RWPE1 (cell line): ENCODE measurements at regions not wholly inside any gene's neighbourhood (a gene's known extent, or its start where the extent isn't known, plus 50 kb on each side); places are given as distances from the start of the nearest gene placed in this dataset.
A peak's percentile ranks its signal among the peaks of the same experiment; 100 is the strongest.

Source experiments
- CTCF ChIA-PET: fragments of 350-600 bp; sonication (Branson Sonifier 250); formaldehyde crosslinking; extraction: SDS; loops from one replicate; lab custom pipeline; 2021; lab: Yijun Ruan, JAX
- POLR2A ChIA-PET: fragments of 400-600 bp; formaldehyde crosslinking; extraction: SDS; loops from one replicate; lab custom pipeline; 2020; ENCODE audit warnings: antibody characterized with exemption; ENCODE audit not compliant: low non-redundant PET; lab: Yijun Ruan, JAX
- DNase-seq: peaks from one replicate; pipeline ENCODE4 v3.0.0; 2012; ENCODE audit warnings: low spot score
- H3K27ac ChIP-seq: fragments of 450-650 bp; 2 replicates; pipeline ENCODE4 v1.5.1; 2017
- CTCF ChIP-seq: fragments of 450-650 bp; conservative IDR thresholded peaks from 2 replicates; pipeline ENCODE4 v1.5.1; 2017; ENCODE audit warnings: low read depth, mild to moderate bottlenecking

DNA sequence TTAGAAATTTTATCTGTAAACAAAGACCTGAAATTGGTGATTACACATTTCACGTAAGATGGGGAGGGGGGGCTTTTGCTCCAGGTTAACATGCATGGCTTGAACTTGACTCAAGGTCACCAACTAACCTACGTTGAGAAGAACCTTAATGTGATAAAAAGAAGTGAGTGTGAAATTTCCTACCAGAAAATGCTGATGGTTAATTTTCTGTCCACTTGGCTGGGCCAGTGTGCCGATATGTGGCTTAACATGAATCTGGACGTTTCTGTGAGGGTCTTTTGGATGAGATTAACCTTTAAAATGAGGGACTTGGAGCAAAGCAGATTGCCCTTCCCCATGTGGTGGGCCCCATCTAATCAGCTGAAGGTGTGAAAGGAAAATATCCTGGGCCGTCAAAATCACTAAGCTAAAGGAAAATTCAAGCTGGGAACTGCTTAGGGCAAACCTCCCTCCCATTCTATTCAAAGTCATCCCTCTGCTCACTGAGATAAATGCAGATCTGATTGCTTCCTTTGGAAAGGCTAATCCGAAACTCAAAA is 107.3 kb upstream of the ENPP6 start:
- DNase-seq: no peak
- H3K27ac ChIP-seq: no peak overlapping the region
- ChIA-PET POLR2A (no interaction called here), CTCF (no interaction called here)
- TF ChIP-seq CTCF: no peak

DNA sequence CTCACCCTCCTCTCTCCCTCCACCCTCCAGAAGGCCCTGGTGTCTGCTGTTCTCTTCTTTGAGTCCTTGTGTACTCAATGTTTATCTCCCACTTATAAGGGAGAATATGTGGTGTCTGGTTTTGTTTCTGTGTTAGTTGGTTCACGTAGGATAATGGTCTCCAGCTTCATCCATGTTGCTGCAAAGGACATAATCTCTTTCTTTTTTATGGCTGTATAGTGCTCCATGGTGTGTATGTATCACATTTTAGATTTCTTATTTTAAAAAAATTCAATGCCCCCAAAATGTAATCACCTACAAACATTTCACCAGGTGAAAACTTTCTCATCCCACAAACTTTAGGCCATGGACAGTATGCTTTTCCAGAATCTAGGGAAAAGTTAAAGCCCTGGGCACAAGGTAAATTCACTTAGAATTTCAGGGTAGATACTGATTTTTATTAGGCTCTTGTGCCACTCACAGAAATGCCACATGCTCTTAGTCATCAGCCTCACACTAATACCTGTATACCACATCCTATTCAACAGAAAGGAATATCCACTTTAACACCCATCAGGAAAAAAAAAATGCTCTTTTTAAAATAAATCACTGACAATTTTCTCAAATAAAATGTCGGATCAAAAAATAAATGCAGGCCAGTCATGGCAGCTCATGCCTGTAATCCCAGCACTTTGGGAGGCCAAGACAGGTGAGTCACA is 104.8 kb upstream of the ENPP6 start:
- no peak for TF ChIP-seq CTCF
- H3K27ac ChIP-seq: no peak overlapping the region
- ChIA-PET POLR2A (no interaction called here), CTCF (no interaction called here)
- peak; percentile 28 for DNase-seq

DNA sequence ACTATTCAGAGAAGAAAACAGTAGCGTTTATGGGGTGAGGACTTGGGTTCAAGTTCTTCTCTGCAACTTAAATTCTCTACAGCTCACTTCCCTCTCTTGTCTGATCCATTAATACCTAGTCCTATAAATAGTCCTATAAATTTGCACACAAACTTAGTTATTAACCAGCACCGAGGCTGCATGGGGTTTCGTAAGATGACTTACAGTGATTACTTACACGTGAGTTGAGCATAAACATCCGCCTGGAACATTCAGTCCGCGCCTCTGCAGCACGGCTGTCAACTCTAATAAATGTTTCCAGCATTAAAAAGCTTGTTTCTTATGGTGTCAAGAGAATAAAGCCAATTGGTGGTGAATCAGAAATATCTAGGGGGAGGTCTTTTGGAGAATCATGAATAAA is 103.0 kb upstream of the ENPP6 start:
- ChIA-PET CTCF (no interaction called here), POLR2A (no interaction called here)
- no peak for TF ChIP-seq CTCF
- H3K27ac ChIP-seq: no peak overlapping the region
- DNase-seq: no peak

- ChIA-PET CTCF (no interaction called here), POLR2A (no interaction called here)
- TF ChIP-seq CTCF: no peak
- H3K27ac ChIP-seq: no peak overlapping the region
- DNase-seq: no peak
These were observed 101.2 kb upstream of the ENPP6 start for GRCh38 chr4:184318852-184319251.

DNA sequence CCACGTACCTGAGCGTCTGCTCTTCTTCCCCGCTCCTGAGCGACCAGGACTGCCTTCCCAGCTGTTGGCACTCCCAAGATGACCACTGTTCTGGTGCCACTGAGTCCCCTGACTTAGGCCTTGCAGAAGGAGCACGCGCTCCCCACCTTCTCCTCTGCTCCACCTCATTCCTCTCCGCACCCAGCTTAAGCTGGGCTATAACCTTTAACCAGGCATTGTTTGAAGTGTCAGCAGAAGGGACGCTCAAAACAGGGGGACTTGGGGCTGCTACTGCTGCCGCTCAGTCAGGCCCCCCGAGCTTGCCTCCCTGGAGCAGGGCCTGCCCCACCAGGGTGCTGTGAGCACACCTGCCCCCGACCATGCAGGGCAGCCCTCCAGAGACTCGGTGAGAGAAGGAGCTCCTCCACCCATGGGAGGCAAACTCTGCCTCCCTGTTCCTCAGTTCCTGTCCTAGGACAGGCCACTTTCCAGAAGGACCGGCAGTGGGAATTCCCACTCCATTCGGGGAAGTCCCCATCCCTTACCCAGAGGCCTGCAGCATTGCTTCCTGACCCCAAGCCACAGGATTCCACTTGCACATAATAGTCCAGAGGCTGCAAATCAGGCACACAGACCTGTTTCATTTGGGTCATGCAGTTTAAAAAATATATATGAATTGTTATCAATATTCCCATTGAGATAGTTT is 99.7 kb upstream of the ENPP6 start:
- TF ChIP-seq CTCF: no peak
- H3K27ac ChIP-seq: no peak overlapping the region
- DNase-seq: no peak
- ChIA-PET CTCF (interaction anchor here (0.5 kb wide), 1 partner anchor 509 kb away, joined by 4 read pairs; no protein-coding TSS in a partner anchor), POLR2A (no interaction called here)

DNA sequence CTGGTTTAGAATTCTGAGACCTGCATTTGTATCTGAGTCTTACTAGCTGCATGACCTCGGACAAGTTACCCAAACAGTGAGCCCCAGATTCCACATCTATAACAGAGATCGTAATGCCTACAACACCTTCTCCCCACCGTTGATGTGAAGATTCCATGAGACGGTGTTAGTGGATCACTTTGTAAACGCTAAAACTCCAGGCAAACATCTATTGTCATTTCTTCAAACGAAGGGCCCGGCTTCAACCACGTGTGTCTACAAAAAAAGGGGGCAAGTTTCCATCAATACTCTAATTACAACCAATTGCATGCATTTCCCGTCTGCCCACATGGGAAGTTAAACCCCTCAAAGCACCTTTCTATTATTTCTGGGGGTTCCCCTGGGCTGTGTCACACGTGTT is 99.1 kb upstream of the ENPP6 start:
- H3K27ac ChIP-seq: no peak overlapping the region
- no peak for TF ChIP-seq CTCF
- CTCF ChIA-PET: interaction anchor here (0.6 to 0.7 kb wide), 2 partner anchors 550 to 688 kb away, joined by 4 to 5 read pairs; no protein-coding TSS in a partner anchor
- no peak for DNase-seq
- POLR2A ChIA-PET: no interaction called here
